Body of pancreas (tissue), 4 donors: ENCODE measurements at regions not wholly inside any gene's neighbourhood (a gene's known extent, or its start where the extent isn't known, plus 50 kb on each side); places are given as distances from the start of the nearest gene placed in this dataset.

ENCODE experiments used
- ATAC-seq: fragments of 150-250 bp; one replicate; pipeline ENCODE4 v1.9.1; 2016
- DNase-seq, 4 donors: peaks; one replicate each; pipeline ENCODE4 v3.0.0-alpha.2; 2019
- H3K27ac ChIP-seq, 4 donors: fragments of 200-600 bp; sonication (generic); 1 replicate in 3 of 4; 2 replicates in 1 of 4; pipeline versions ENCODE4 v1.5.1 to v1.6.1; 2016 to 2019; ENCODE audit warnings: mild to moderate bottlenecking in 1 of 4, mixed read lengths in 1 of 4, moderate library complexity in 1 of 4
- H3K27me3 ChIP-seq, 2 donors: fragments of 200-600 bp; sonication (generic); one replicate each; pipeline ENCODE4 v1.6.0; 2016; ENCODE audit warnings: mild to moderate bottlenecking in 1 of 2
- H3K36me3 ChIP-seq, 2 donors: fragments of 200-600 bp; sonication (generic); replicated peaks in 1 of 2; 2 replicates each; pipeline ENCODE4 v1.5.1; 2016; ENCODE audit warnings: low read depth in 2 of 2; ENCODE audit not compliant: insufficient read depth in 1 of 2
- H3K4me1 ChIP-seq: fragments of 200-600 bp; sonication (generic); one replicate; pipeline ENCODE4 v1.6.0; 2016
- H3K4me3 ChIP-seq, 2 donors: fragments of 200-600 bp; sonication (generic); 1 replicate in 1 of 2; 2 replicates in 1 of 2; pipeline ENCODE4 v1.5.1; 2016 to 2019
- H3K9me3 ChIP-seq, 3 donors: fragments of 200-600 bp; sonication (generic); 1 replicate in 2 of 3; 2 replicates in 1 of 3; pipeline ENCODE4 v1.5.1; 2016
- POLR2A ChIP-seq, 3 donors: fragments of 450-650 bp; IDR thresholded peaks; one replicate each; pipeline ENCODE4 v1.6.1; 2016; ENCODE audit warnings: antibody characterized with exemption in 3 of 3, mild to moderate bottlenecking in 2 of 3
- WGBS, 2 donors: methylation state at CpG; one replicate each; pipeline ENCODE4 v1.1.5; 2017; 5-methylcytosine and 5-hydroxymethylcytosine counted together
- intact Hi-C: fragments of 100-400 bp; cut with DNase I; formaldehyde crosslinking; loops from one replicate; pipeline ENCODE4 v1.15.1; 2023
- TF ChIP-seq, protein P1 (sequence below), 7 experiments: fragments of 450-650 bp in 4 of 7; fragments of 200-600 bp in 3 of 7; sonication (generic) in 3 of 7; IDR thresholded peaks; one replicate each; pipeline ENCODE4 v1.5.1; 2016 to 2019; ENCODE audit warnings: antibody characterized with exemption in 7 of 7

DNA sequence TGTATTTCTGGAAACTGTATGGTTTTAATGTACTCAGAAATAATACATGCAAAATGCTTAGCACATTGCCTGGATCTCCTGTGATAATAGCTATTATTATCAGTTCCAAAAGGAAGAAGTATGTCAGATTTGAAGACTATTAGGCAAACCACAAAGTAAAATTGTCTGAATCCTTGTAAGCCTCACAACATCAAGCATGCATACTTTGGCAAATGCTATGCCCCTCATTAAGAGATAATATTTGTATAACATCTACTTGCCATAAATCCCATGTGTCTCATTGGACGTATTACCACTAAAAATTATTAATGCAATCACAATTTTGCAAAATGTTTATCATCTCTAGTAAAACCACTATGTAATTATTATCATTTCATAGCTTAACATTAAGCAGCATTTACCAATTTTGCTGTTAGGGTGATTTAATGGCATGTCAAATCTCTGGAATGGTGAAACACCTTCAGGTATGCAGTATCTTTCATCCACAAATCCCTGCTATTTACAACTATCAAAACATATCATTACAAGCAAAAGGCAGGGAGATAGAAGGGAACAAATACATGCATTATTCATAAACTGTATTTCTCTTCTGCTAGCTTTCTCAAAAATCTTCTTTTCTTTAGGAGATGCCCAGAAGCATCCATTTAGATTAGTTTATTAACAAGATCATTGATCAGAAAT is 974.6 kb upstream of the RAG2 start:
- DNase-seq (no peak), ATAC-seq (no peak)
- Histone ChIP-seq H3K27ac (no peak overlapping the region), H3K9me3 (no peaks in the 10 kb centered on the region), H3K27me3 (no peaks in the 10 kb centered on the region), H3K4me1 (no peaks in the 10 kb centered on the region), H3K36me3 (no peaks in the 10 kb centered on the region), H3K4me3 (no peak overlapping the region)
- no peak for TF ChIP-seq POLR2A (IDR thresholded peaks at IDR 0.05)
- TF ChIP-seq, protein P1, sequence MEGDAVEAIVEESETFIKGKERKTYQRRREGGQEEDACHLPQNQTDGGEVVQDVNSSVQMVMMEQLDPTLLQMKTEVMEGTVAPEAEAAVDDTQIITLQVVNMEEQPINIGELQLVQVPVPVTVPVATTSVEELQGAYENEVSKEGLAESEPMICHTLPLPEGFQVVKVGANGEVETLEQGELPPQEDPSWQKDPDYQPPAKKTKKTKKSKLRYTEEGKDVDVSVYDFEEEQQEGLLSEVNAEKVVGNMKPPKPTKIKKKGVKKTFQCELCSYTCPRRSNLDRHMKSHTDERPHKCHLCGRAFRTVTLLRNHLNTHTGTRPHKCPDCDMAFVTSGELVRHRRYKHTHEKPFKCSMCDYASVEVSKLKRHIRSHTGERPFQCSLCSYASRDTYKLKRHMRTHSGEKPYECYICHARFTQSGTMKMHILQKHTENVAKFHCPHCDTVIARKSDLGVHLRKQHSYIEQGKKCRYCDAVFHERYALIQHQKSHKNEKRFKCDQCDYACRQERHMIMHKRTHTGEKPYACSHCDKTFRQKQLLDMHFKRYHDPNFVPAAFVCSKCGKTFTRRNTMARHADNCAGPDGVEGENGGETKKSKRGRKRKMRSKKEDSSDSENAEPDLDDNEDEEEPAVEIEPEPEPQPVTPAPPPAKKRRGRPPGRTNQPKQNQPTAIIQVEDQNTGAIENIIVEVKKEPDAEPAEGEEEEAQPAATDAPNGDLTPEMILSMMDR (IDR thresholded peaks at IDR 0.05), result no peak
- 39 to 41% methylated on average over 1 of the region's 1 CpG for WGBS, 2 donors
- intact Hi-C loops, result no loop called here

DNA sequence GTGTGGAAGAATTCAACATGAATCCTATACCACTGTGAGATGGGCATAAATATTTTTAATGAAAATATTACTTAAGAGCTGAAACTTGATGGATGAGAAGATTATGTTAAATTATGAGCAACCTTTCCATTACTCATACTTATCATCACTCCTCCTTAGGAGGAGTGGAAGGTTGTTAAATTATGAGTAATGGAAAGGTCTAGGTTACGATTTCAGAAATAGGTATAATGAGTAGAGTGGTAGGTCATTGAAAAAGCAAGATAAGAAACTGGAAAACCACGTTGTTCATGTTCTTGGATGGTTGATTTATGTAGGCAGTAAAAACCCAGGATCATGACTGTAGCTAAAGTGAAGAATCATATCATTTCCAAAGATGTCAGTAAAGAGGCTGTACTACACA is 973.2 kb upstream of the RAG2 start:
- no peak for TF ChIP-seq POLR2A (IDR thresholded peaks at IDR 0.05)
- TF ChIP-seq, protein P1 (IDR thresholded peaks at IDR 0.05), result no peak
- no peaks in the 10 kb centered on the region for H3K36me3 ChIP-seq
- WGBS, 2 donors, result 26 to 36% methylated on average over 2 of the region's 2 CpGs
- H3K4me1 ChIP-seq, result no peaks in the 10 kb centered on the region
- DNase-seq, result no peak
- H3K27me3 ChIP-seq, result no peaks in the 10 kb centered on the region
- intact Hi-C loops, result no loop called here
- H3K27ac ChIP-seq, result no peak overlapping the region
- no peaks in the 10 kb centered on the region for H3K9me3 ChIP-seq
- H3K4me3 ChIP-seq, result no peak overlapping the region
- ATAC-seq, result no peak

DNA sequence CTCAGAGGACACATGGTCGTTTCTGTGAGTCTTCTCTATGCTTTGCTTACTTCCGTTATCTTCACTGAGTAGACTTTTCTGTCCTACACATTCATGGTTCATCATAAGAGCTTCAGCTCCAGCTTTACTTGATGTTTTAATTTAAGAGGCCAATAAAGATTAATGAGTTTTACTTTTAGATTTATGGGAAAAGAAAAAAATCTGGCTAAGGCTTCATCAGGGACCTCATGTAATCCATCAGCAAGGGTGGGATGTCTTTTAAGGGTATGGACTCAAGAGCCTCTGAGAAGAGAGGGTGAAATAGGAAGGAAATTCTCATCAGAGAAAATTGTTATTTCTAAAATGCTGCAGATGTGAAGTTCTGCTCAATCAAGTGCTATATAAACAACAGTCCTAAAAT is 963.0 kb upstream of the RAG2 start:
- TF ChIP-seq, protein P1 (IDR thresholded peaks at IDR 0.05), result no peak
- no peak for TF ChIP-seq POLR2A (IDR thresholded peaks at IDR 0.05)
- H3K4me1 ChIP-seq, result no peaks in the 10 kb centered on the region
- H3K9me3 ChIP-seq, result no peaks in the 10 kb centered on the region
- intact Hi-C loops, result no loop called here
- DNase-seq (no peak), ATAC-seq (no peak)
- 50 to 53% methylated on average over 2 of the region's 2 CpGs for whole genome bisulfite sequencing, 2 donors
- H3K36me3 ChIP-seq, result no peaks in the 10 kb centered on the region
- H3K27me3 ChIP-seq, result no peaks in the 10 kb centered on the region
- no peak overlapping the region for H3K4me3 ChIP-seq
- H3K27ac ChIP-seq, result no peak overlapping the region

DNA sequence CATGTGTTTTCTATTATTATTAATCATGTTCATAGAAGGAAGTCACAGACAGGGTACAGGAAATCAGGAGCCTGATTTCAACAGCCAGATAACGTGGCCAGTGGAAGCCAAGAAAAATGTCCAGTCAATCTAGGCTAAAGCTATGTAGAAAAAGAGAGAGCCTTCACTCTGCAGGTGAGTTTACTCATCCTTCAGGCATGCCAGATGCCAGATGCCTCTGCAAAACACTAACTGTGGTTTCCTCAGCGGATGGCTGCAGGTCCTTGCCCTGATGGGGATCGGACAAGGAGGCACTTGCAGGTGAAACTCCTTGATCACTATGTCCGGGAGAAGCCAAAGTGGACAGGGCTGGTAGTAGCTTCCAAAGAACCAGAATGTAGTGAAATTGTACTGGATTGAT is 962.3 kb upstream of the RAG2 start:
- Histone ChIP-seq H3K27me3 (no peaks in the 10 kb centered on the region), H3K27ac (no peak overlapping the region), H3K4me3 (no peak overlapping the region), H3K9me3 (no peaks in the 10 kb centered on the region), H3K36me3 (no peaks in the 10 kb centered on the region), H3K4me1 (no peaks in the 10 kb centered on the region)
- WGBS, 2 donors, result 30 to 72% methylated on average over 4 of the region's 4 CpGs
- ATAC-seq, result no peak
- TF ChIP-seq, protein P1 (IDR thresholded peaks at IDR 0.05), result no peak
- no peak for TF ChIP-seq POLR2A (IDR thresholded peaks at IDR 0.05)
- intact Hi-C loops, result no loop called here
- DNase-seq, result no peak

DNA sequence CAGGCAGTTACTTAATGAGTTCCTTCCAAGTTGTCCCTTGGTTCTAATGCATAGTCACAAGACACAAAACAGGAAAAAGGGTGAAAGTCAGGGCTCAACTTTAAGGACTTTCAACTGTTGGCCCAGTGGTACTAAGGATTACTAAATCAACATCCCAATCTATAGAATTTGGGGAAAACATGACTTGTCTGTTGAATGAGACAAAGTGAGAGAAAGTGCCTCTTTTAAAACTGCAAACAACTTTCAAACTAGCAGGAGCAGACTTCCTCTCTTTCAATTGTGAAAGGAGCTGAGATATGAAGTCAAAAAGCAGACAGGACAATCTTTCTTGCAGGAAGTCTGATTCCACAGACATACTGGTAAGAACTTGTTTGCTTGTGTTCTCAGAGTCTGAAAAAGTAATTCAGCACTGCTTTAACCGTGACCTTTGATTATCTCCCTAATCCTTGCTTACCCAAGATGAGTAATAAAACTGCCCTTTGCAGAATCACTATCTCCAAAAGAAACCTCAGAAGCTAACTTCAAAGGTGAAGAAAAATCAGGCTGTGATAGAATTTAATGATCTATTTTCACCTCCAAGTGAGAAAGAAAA is 960.7 kb upstream of the RAG2 start:
- DNase-seq, result no peak

More for the DNA sequence above, 960.7 kb upstream of the RAG2 start:
- Histone ChIP-seq H3K27ac (no peak overlapping the region), H3K36me3 (no peaks in the 10 kb centered on the region), H3K9me3 (no peaks in the 10 kb centered on the region), H3K27me3 (no peaks in the 10 kb centered on the region), H3K4me1 (no peaks in the 10 kb centered on the region), H3K4me3 (no peak overlapping the region)
- ATAC-seq, result no peak
- TF ChIP-seq, protein P1 (IDR thresholded peaks at IDR 0.05), result no peak
- no peak for TF ChIP-seq POLR2A (IDR thresholded peaks at IDR 0.05)
- 14 to 15% methylated on average over 1 of the region's 1 CpG for WGBS, 2 donors
- intact Hi-C loops, result no loop called here
